ENCODE measurements at regions not wholly inside any gene's neighbourhood (a gene's known extent, or its start where the extent isn't known, plus 50 kb on each side); places are given as distances from the start of the nearest gene placed in this dataset.
"Not testable (repeated sequence)": the region's sequence is repeated elsewhere in the genome, so short reads cannot be mapped to it uniquely, and the experiment has no call there.

DNA sequence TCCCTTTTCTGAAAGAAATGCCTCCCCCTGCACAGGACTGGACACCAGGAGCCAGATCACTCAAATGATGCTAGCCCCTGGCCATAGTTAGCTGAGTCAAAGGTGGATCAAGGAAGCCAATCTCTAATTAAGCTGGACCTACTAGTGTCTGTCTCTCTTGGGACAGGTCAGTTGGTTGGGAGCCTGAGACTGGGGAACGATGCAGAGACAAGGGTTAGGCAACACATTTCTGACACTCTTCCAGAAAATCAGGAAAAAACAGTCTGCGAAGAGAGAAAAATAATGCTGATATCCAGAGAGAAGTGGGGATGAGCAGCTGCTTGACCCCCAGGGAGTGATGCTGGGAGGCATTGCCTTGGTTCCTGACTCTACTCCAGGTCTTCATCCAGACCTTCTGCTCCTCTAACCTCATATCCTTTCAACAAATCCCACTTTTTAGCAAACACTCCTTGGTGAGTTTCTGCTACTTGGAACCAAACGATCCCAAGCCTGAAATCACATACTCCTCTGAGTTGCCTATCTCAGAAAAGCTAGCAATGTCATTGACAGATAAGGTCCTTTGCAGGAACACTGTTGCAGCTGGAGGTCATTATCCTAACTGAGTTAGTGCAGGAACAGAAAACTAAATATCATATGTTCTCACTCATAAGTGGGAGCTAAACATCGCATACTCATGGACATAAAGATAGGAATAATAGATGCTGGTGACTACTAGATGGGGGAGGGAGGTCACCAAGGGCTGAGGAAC, 369.7 kb downstream of the COG6 start:
- no peak for FAIRE-seq
- no peak for DNase-seq (ENCODE audit: low spot score in 2 of 2)

DNA sequence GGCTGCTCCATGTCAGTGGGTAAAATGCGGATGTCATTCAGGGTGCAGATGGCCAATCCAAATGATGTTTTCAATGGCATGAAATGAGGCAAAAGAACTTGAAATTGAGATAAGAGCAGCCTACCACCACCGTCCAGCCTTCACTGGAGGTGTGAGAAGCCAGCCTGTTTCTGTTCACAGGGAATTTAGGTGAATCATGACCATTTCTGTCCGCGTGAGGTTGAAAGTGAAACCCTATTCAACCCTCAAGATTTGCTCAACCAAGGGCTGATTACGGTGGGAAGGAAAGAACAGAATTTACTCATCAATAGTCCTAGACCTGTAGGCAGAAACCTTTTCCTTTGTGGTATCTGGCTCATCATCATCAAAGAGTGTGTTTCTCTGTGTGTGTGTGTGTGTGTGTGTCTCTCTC, 370.7 kb downstream of the COG6 start:
- FAIRE-seq (no peak), DNase-seq (ENCODE audit: low spot score in 2 of 2) (no peak)

DNA sequence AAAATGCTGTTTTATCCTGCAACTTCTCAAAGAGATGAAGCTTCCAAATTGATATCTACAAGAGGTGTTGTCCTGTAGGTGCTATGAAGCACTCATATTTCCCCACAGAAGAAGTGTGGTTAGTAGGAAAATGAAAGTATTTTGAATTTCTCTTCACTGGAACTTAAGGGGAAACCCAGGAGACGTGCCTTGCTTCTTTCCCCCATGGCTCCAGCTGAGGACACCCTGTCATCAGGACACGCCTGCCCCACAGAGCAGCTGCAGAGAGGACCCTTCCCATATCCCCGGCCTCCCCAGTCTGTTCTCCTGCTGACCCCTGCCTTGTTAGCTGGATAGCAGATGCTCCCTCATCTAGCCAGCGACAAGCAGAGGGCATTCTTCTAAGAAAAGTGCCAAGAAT, 371.3 kb downstream of the COG6 start:
- DNase-seq (ENCODE audit: low spot score in 2 of 2) (no peak), FAIRE-seq (no peak)

DNA sequence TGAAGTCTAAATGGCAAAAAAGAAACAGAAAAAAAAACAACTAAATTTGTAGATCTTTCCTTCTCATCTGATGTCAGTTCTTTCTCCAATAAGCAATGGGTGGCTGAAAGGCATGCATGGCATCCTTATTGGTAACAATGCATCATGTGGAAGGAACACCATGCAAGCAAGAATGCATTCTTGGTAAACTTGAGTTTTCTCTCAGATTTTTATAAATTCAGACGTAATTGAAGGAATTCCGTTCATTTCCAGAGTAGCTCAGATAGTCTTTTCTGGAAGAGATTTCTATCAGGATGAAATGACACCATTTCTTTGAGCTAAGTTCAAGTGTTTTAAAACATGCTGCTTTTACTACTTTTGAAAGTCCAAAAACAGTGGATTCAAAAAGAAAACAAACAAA, 373.0 kb downstream of the COG6 start:
- DNase-seq (ENCODE audit: low spot score in 2 of 2): no peak
- FAIRE-seq: no peak

DNA sequence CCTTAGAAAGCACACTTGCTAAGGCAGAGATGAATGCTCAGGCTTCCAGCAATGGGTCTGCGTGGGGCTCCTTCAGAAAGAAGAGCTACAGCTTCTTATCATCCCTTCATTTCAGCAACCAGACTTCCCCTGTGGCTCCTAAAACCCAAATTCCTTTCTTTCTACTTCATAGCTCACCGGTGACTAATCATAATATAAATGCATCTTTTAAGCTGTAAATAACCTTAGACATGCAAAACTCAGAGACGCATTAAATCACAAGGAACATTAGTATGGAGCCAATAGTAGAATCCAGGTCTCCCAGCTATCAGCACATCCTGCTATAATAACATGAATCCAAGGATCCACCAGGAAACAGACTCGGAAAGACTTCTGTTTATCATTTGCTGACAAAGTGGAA, 375.6 kb downstream of the COG6 start:
- DNase-seq (ENCODE audit: low spot score in 2 of 2) (no peak), FAIRE-seq (no peak)

DNA sequence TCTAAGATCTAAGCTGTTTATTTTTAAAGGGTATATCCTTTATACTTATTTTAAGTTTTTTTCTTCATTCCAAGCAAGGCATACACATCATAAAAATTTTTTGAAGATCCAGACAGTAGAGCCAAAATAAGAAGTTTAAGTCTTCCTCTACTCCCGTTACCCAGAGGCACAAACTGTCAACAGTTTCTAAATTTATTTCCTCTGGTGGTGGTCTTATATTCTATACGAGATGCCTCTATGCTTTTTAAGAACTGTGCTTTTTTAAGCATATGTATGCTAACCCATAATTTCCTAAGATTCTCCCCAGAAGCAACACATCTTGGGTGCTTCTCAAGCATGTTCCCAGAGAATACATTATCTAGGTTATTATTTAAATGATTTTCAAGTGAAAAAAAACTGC, 383.6 kb downstream of the COG6 start:
- no peak for FAIRE-seq
- no peak for DNase-seq (ENCODE audit: low spot score in 2 of 2)

DNA sequence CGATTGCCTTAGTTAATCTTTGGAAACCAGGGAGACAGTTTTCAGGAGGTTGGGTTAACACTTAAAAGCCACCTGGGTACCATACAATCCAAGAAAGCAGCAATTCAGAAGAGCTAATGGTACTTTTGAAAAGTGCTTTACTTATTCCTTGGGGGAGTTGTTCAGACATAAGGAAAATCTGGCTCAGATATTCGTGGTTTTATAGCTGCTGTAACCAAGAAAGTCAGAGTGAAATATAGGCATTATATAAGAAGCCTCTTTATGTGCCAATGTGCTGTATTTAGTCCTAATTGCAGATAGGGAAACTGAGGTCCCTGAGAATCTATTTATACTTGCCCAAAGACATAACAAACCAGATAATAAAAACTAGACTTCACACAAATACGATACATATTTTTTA, 387.5 kb downstream of the COG6 start:
- no peak for FAIRE-seq
- DNase-seq (ENCODE audit: low spot score in 2 of 2): no peak

DNA sequence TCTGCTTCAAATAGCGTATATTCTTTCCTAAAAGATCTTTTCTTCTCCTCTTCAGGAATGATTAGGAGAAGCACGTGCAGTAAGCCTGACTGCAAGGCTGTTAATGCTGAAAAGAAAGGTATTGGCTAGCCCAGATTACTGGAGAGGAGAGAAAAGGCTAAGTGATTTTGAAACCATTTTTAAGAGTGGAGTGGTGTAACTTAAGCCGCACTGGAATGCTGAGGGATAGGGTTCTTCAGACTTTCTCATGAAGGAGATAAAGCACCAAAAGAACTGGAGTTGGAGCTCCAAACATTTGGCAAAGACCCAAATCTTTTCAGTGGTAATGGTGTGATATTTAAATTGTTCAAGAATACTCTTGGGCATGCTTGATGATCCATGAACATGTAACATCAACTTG, 388.3 kb downstream of the COG6 start:
- no peak for FAIRE-seq
- no peak for DNase-seq (ENCODE audit: low spot score in 2 of 2)

DNA sequence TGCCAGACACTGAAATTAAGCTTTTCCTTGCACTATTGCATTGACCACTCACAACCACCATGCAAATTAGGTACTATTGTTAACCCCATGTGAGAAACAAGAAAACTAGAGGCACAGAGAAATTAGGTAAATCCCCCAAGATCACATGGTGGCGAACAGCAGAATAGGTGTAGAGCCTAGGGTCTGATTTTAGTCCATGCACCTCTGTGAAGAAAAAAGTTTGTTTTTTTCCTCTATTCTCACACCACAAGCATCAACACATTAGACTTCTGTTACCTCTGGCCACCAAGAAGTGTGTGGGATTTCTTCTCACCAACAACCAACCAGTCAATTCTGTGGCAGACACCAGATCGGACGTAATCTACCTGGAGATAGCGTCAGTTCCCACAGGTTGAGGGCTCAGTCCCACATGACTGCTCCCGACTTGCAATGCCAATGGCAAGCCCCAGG, 391.9 kb downstream of the COG6 start:
- no peak for FAIRE-seq
- DNase-seq (ENCODE audit: low spot score in 2 of 2): no peak

DNA sequence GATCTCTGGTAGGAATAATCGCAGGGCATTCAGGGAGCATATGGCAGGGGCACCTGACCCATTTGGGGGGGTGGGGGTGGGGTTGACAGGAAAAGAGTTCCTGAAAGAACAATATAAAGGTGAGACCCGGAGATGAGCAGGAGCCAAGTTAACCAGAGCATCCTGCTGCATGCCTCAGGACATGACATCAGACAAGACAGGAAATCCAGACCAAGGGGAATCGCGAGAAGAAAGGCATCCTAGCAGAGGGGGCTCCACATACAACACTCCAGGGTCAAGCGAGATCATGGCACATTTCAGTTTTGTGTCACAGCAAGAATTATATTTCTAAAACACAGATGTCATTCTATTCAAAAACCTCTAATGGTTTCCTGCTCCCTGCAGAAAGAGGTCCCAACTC, 393.1 kb downstream of the COG6 start:
- DNase-seq (ENCODE audit: low spot score in 2 of 2) (no peak), FAIRE-seq (no peak)

DNA sequence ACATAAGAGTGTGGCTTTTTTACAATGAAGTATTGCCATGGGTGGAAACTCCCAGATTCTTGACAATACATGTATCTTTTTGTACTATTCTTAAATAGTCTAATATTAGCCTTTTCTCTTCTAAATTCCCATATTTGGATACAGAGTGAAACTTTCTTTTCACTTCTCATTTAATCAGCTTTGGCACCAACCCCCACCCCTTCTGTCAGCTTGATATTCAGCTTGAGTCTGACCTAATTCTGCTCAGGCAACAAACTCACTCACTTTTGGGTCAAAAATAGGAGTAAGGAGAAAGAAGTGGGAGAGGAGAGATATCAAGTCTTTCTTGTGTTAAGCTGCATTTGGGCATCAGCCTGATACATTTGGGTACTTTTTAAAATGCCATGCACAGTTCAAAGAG, 397.5 kb downstream of the COG6 start:
- DNase-seq (ENCODE audit: low spot score in 2 of 2) (no peak), FAIRE-seq (no peak)

DNA sequence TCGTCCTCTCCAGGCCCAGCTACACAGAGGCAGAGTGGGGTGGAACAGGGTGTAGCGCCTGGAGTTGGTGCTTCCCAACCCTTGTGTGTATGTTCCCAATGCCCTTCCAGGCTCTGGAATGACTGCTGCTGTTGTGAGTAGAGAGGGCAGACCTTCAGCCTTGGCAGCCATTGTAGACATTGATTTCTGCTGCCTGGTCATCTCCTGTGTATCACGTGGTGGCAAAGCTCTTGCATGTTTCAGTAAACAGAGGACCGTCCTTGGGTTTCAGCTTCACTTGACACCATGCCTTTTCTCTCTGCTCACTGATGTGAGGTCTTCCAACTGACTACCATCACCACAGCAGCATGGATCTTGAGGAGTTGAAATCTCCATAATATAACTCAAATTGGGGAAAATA, 397.9 kb downstream of the COG6 start:
- no peak for FAIRE-seq

DNA sequence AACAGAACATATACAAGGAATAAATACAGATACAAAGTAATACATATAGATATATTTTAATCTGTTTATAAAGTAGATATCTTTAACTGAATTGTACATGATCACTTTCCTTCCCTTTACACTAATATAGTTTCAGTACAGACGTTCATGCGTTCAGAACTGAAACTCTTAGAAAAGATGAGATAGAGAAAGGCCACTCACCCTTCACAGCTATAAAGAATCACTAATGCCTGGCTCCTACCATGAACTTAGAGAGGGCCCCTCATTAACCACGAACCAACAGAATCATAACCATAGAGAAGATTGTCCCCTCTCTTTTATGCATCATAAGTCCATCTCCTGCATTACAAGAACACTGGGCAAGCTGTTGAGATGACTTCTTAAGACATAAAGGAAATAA, 399.0 kb downstream of the COG6 start:
- DNase-seq (ENCODE audit: low spot score in 2 of 2); FAIRE-seq: not testable (repeated sequence)

More for the DNA sequence above, 397.9 kb downstream of the COG6 start:
- no peak for DNase-seq (ENCODE audit: low spot score in 2 of 2)

DNA sequence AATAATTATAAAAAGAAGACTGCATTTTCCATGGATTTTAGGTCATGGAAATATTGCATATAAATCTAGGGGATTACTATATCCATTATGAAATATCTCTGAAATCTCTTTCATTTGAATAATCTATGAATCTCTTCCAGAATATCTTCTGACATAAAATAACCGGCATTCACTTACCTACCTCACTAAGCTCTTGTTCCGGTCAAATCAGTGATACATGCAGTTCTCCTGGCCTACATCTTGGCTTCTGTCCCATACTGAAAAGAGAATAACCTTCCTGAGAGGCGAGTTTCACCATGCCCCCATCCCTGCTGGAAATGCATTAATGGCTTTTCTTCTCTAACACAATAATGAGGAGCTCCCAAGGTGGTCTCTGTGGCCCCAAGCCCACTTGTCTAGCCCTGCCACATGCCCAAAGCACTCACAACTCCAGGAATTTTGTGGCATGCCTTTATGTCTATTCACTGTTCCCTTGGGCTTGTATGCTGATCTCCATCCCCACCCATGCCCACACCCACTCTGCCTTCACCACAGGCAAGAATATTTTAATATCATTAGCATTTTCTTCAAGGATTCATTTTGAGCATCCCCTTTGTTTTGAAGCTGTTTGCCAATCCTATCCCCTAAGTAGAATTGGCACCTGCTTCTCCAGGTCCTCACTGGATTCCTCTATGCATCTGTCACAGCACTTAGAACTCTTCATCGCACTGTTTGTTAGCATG, 401.6 kb downstream of the COG6 start:
- DNase-seq (ENCODE audit: low spot score in 2 of 2): no peak
- no peak for FAIRE-seq

DNA sequence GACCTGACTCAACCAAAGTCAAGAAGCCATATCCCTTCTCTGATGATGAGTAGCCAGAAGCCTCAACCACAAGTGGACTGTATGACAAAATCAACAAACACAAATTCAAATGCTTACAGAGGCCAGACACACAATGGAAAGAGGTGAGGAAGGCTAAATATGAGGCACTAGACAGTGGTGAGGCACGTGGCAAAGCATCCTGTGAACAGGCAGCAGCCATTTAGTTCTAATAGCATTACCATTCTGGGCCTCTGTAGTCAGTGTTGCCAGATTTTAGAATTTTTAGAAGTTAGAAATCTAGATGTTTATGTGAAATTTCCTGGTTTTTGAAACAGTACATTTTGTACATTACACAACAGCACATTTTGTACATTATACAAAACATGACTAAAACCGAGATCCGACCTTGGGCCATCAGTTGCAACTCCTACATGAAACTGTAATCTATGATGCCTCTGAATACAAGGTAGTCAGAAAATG, 403.3 kb downstream of the COG6 start:
- FAIRE-seq (no peak), DNase-seq (ENCODE audit: low spot score in 2 of 2) (no peak)

DNA sequence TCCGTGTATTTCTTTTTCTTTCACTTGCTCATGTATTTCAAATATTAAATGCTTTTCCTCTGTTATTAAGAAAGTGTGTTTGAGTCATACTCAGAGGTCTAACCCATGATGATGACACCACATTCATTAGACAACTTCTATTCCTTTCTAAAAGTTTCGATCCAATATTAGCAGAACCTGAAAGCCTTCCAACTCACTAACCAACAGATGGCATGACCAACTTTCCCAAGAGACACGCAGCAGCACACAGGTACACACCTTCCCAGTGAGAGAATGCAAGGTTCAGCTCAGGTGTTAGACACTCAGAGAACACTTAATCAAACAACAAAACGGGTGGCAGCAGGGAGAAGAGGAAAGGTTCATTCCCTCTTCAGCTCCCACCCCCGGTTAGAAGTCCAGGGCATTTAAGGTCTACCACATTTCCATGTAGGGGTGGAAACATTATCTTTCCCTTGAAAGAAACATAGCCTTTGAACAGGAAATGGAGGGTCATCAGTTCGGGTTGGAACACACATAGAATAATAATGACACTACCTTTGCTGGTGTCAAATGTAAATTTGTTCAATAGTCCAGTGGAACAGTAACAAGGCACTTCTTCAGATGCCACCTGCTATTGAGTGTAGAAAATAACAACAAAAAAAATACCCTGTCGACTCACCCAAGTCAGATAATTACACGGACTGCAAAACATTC, 404.2 kb downstream of the COG6 start:
- FAIRE-seq (no peak), DNase-seq (ENCODE audit: low spot score in 2 of 2) (no peak)

DNA sequence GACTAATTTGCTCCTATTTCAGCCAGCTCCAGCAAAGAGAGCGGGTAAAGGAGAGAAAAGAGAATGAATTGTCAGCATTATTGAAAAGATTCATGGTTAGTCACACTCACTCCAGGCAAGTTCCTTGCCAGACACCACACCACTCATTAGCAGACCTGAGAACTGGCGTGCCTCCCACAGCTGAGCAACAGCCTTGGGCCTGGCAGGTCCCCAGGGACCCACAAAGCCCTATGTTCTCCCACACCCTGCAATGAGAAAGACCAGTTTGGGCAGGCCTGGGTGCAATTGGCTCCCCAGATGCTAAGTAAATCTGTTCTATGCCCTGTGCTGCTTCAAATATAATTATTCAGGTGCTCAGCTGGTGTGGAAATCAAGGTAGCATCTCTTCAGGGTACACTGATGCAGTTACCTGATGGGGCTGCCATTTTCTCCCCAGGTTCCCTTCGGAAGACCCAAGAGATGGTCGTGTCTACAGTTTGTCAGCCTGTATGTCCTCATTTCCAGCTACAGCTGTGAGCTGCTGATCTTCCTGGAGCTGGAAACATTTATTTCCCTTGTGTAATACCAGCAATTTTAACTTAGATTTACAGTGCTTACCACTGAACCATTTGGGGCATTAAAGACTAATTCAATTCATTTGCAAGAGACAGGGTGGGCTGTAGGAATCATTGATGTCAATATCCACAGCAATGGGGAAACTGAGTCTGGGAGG, 405.0 kb downstream of the COG6 start:
- peak in 1 of 2 donors; percentile 22 for DNase-seq (ENCODE audit: low spot score in 2 of 2)
- no peak for FAIRE-seq

DNA sequence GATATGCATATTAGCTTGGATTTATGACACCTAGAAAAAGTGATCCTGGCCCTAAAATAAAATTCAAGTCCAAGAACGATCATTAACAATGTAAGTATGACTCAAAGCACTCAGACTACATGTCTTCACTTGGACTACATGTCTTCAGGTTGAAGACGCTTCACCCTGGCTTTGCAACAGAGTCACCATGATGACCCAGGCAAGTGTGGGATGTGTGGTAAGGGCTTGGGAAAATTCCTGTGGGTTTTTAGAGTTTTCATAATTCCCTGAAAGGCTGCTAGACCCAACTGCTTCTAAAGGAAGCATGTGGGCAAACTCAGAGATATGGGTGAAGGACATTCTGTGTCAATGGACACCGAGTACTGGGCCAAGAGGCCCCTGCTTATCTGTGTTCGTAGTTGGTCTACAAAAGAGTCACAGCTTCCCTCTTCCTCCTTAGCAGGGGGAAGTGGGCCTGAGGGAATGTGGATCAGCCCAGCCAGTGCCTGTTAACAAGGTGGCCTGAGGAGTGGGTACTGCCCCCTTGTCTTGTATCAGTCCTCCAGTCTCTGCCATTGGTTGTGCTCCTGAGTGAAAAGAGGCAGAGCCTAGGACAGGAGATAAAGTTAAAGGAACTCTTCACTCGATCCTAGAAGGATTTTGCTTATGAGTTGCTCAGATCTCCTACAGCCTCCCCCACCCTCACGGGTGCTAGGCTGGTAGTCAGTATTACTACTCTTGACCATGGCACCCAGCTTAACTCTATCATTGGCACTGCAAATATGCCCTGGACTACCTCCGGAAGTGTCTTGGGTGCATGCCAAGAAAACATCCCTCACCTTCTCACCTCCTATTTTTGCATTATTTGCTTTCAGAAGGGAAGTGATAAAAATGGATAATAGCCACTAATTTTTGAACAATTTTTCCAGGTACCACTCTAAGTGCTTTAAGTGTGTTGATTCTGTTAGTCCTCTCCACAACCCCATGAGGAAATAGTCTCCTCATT, 406.3 kb downstream of the COG6 start:
- DNase-seq (ENCODE audit: low spot score in 2 of 2) (no peak), FAIRE-seq (no peak)

DNA sequence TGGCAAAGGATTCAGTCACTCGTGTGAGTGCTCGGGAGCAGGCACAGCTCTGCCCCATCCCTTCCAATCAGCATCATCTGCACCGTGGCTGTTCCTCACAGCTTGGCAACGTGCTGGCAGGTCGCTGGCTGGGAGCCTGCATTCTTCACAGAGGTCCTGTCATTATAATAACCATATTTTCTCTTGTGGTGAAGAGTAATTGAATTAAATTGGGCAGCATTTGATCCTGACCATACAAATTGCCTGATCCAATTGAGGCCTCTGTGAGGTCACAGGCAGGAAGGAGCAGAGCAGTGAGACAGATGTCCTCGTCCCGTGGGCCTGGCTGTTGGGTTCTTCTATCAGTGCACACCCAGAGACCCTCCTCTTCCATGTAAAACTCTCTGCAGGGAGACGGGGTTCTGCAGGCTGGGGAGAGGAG, 407.8 kb downstream of the COG6 start:
- no peak for FAIRE-seq
- no peak for DNase-seq (ENCODE audit: low spot score in 2 of 2)

DNA sequence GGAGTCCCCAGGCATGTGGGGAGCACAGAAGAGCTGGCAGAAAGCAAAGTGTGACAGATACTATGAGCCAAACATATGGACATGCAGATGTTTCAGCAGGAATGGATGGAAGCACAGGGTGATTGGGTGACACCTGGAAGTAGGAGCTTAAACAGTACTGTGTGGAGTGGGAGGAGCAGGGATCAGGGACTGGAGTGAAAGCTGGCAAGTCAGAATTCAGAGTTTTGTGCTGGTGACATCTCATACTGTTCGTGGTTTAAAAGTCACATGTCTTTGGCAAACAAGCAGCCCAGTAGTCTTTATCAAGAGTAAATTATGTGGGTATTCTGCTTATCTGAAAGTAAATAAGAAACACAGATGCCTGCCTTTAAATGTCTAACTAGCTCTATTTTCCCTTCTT, 408.2 kb downstream of the COG6 start:
- FAIRE-seq (no peak), DNase-seq (ENCODE audit: low spot score in 2 of 2) (no peak)
